Esophagus squamous epithelium (tissue), 4 donors: ENCODE measurements at regions not wholly inside any gene's neighbourhood (a gene's known extent, or its start where the extent isn't known, plus 50 kb on each side); places are given as distances from the start of the nearest gene placed in this dataset.
"Not testable (repeated sequence)": the region's sequence is repeated elsewhere in the genome, so short reads cannot be mapped to it uniquely, and the experiment has no call there.

Experiments used
- POLR2A ChIP-seq, 4 donors: fragments of 450-650 bp; IDR thresholded peaks; one replicate each; pipeline ENCODE4 v1.6.1; 2017; ENCODE audit warnings: antibody characterized with exemption in 4 of 4, mild to moderate bottlenecking in 4 of 4, moderate library complexity in 3 of 4
- TF ChIP-seq, protein P1 (sequence below), 6 experiments: fragments of 450-650 bp in 4 of 6; fragments of 200-600 bp in 2 of 6; sonication (generic) in 2 of 6; IDR thresholded peaks; one replicate each; pipeline ENCODE4 v1.5.1; 2016 to 2019; ENCODE audit warnings: antibody characterized with exemption in 6 of 6, mild to moderate bottlenecking in 4 of 6, moderate library complexity in 4 of 6

DNA sequence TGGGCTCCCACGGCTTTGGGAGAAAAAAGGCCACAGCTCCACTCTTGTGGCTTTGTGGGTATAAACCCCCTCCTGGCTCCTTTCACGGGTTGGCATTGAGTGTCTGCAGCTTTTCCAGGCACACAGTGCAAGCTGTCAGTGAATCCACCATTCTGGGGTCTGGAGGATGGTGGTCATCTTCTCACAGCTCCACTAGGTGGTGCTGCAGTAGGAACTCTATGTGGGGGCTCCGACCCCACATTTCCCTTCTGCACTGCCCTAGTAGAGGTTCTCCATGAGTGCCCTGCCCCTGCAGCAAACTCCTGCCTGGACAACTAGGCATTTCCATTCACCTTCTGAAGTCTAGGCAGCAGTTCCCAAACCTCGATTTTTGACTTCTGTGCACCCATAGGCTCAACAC is 104.5 kb downstream of the ART5 start:
- TF ChIP-seq, protein P1, sequence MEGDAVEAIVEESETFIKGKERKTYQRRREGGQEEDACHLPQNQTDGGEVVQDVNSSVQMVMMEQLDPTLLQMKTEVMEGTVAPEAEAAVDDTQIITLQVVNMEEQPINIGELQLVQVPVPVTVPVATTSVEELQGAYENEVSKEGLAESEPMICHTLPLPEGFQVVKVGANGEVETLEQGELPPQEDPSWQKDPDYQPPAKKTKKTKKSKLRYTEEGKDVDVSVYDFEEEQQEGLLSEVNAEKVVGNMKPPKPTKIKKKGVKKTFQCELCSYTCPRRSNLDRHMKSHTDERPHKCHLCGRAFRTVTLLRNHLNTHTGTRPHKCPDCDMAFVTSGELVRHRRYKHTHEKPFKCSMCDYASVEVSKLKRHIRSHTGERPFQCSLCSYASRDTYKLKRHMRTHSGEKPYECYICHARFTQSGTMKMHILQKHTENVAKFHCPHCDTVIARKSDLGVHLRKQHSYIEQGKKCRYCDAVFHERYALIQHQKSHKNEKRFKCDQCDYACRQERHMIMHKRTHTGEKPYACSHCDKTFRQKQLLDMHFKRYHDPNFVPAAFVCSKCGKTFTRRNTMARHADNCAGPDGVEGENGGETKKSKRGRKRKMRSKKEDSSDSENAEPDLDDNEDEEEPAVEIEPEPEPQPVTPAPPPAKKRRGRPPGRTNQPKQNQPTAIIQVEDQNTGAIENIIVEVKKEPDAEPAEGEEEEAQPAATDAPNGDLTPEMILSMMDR (IDR thresholded peaks at IDR 0.05): not testable (repeated sequence)
- TF ChIP-seq POLR2A (IDR thresholded peaks at IDR 0.05): not testable (repeated sequence)
